Heart right ventricle (tissue), 16 donors: ENCODE measurements at regions not wholly inside any gene's neighbourhood (a gene's known extent, or its start where the extent isn't known, plus 50 kb on each side); places are given as distances from the start of the nearest gene placed in this dataset.

Experiments used
- ATAC-seq, 8 donors: fragments of 200-7000 bp; cut with Tn5 transposase; one replicate each; pipeline ENCODE4 v1.9.1; 2020; ENCODE audit warnings: mild to moderate bottlenecking in 8 of 8, moderate library complexity in 8 of 8, moderate number of reproducible peaks in 1 of 8
- DNase-seq, 2 donors: peaks; one replicate each; pipeline ENCODE4 v3.0.0-alpha.2; 2020
- H3K27ac ChIP-seq, 10 donors: fragments of 200-600 bp; sonication (generic) in 2 of 10; one replicate each; pipeline versions ENCODE4 v1.5.0 to v1.8.0; 2020 to 2022; ENCODE audit warnings: mild to moderate bottlenecking in 3 of 10
- H3K27me3 ChIP-seq, 7 donors: fragments of 200-600 bp; one replicate each; pipeline ENCODE4 v1.8.0; 2021 to 2022; ENCODE audit warnings: mild to moderate bottlenecking in 2 of 7
- H3K36me3 ChIP-seq, 9 donors: fragments of 200-600 bp; sonication (generic) in 1 of 9; one replicate each; pipeline versions ENCODE4 v1.5.0 to v1.8.0; 2020 to 2022; ENCODE audit warnings: mild to moderate bottlenecking in 2 of 9
- H3K4me1 ChIP-seq, 9 donors: fragments of 200-600 bp; sonication (generic) in 1 of 9; one replicate each; pipeline versions ENCODE4 v1.5.0 to v1.8.0; 2020 to 2022; ENCODE audit warnings: mild to moderate bottlenecking in 4 of 9
- H3K4me3 ChIP-seq, 10 donors: fragments of 200-600 bp; sonication (generic) in 2 of 10; one replicate each; pipeline versions ENCODE4 v1.5.0 to v1.8.0; 2020 to 2022; ENCODE audit warnings: mild to moderate bottlenecking in 7 of 10, moderate library complexity in 2 of 10
- H3K9me3 ChIP-seq, 11 donors: fragments of 200-600 bp in 10 of 11; sonication (generic) in 2 of 11; one replicate each; pipeline versions ENCODE4 v1.5.0 to v1.8.0; 2013 to 2022; ENCODE audit warnings: mild to moderate bottlenecking in 2 of 11, control low read depth in 1 of 11, moderate library complexity in 1 of 11
- CTCF ChIP-seq, 9 donors: fragments of 200-600 bp; sonication (generic) in 2 of 9; IDR thresholded peaks; one replicate each; pipeline versions ENCODE4 v1.5.0 to v1.8.0; 2021 to 2022; ENCODE audit warnings: antibody characterized with exemption in 9 of 9, mild to moderate bottlenecking in 5 of 9, moderate library complexity in 1 of 9
- WGBS, 2 donors: extraction: QIAGEN DNeasy Blood & Tissue Kit; methylation state at CpG; one replicate each; pipeline ENCODE4 v1.1.7; 2013; ENCODE audit warnings: inconsistent platforms in 1 of 2; 5-methylcytosine and 5-hydroxymethylcytosine counted together
- intact Hi-C, 10 donors: fragments of 100-400 bp; cut with DNase I; formaldehyde crosslinking; loops; one replicate each; pipeline versions ENCODE4 v1.11.1 to v1.14.2; 2022
- donor health status: Arrhythmogenic right ventricular cardiomyopathy.
- donor health status: ischemic (EF 13 %, LVEDD 7.1; RV severe dilation, severe dysfunction).
- donor health status: healthy with polysubstance abuse.
- donor health status: DM: no; HTN: yes; CAD: no.
- donor health status: DM: no; HTN: no; CAD: no.
- donor health status: ischemic (EF 25% LVEDD 6.9; RV normal size, moderate dysfunction).
- donor health status: ischemic (EF 25% LVEDD 5.7; RV mildly dilated, moderate dysfunction).
- donor health status: healthy.
- donor health status: DM: yes; HTN: yes; CAD: no.
- donor health status: Ischemic cardiomyopathy.
- donor health status: ischemic (EF 35%, LVEDD 5.7; RV mildly dilated, moderate dysfunction).
- donor health status: nonischemic (EF 11% LVEDD 7.7; RV severe dilation, severe dysfunction).
- donor health status: DM: yes; HTN: yes; CAD: no.
- donor health status: PGD.
- donor health status: ischemic (EF 29% LVEDD 5.4; RV normal size, mild dysfunction).
- donor health status: nonischemic (EF 23%, LVEDD 6.1; RV moderate dilation, normal function).

- H3K27ac ChIP-seq: no peak overlapping the region
- no peaks in the 10 kb centered on the region for H3K9me3 ChIP-seq
- no peak for ATAC-seq
- WGBS, 2 donors: 65 to 84% methylated on average over 1 of the region's 1 CpG
- no peaks in the 10 kb centered on the region for H3K4me1 ChIP-seq
- no peak for TF ChIP-seq CTCF (IDR thresholded peaks at IDR 0.05)
- H3K4me3 ChIP-seq: no peak overlapping the region
- no peak for DNase-seq
- H3K36me3 ChIP-seq: no peaks in the 10 kb centered on the region
- no peaks in the 10 kb centered on the region for H3K27me3 ChIP-seq
- intact Hi-C loops: no loop called here
Measured at GRCh38 chr1:195979646-195980045, 628.6 kb downstream of the KCNT2 start.

GRCh38 chr1:195973311-195973904 lies 634.8 kb downstream of the KCNT2 start:
- WGBS, 2 donors: 59 to 83% methylated on average over 1 of the region's 1 CpG
- no peak for ATAC-seq

GRCh38 chr1:195971589-195971988 lies 636.7 kb downstream of the KCNT2 start:
- H3K27ac ChIP-seq: no peak overlapping the region
- 83 to 85% methylated on average over 1 of the region's 1 CpG for WGBS, 2 donors
- H3K4me1 ChIP-seq: no peaks in the 10 kb centered on the region
- intact Hi-C loops: no loop called here
- DNase-seq (no peak), ATAC-seq (no peak)
- H3K36me3 ChIP-seq: no peaks in the 10 kb centered on the region
- H3K9me3 ChIP-seq: no peaks in the 10 kb centered on the region
- H3K27me3 ChIP-seq: no peaks in the 10 kb centered on the region
- TF ChIP-seq CTCF (IDR thresholded peaks at IDR 0.05): no peak
- H3K4me3 ChIP-seq: no peak overlapping the region

More at GRCh38 chr1:195973311-195973904, 634.8 kb downstream of the KCNT2 start:
- intact Hi-C loops: no loop called here
- Histone ChIP-seq H3K36me3 (no peaks in the 10 kb centered on the region), H3K27ac (no peak overlapping the region), H3K4me3 (no peak overlapping the region), H3K9me3 (no peaks in the 10 kb centered on the region), H3K4me1 (no peaks in the 10 kb centered on the region), H3K27me3 (no peaks in the 10 kb centered on the region)
- no peak for TF ChIP-seq CTCF (IDR thresholded peaks at IDR 0.05)
- no peak for DNase-seq

GRCh38 chr1:195970209-195970608 lies 638.0 kb downstream of the KCNT2 start:
- ATAC-seq: no peak
- Histone ChIP-seq H3K36me3 (no peaks in the 10 kb centered on the region), H3K27me3 (no peaks in the 10 kb centered on the region), H3K9me3 (no peaks in the 10 kb centered on the region), H3K27ac (no peak overlapping the region), H3K4me1 (no peaks in the 10 kb centered on the region), H3K4me3 (no peak overlapping the region)
- intact Hi-C loops: no loop called here
- TF ChIP-seq CTCF (IDR thresholded peaks at IDR 0.05): no peak
- no peak for DNase-seq
- WGBS, 2 donors: 88 to 94% methylated on average over 1 of the region's 1 CpG
